GM03348 (cell line): ENCODE measurements at regions not wholly inside any gene's neighbourhood (a gene's known extent, or its start where the extent isn't known, plus 50 kb on each side); places are given as distances from the start of the nearest gene placed in this dataset.
A peak's percentile ranks its signal among the peaks of the same experiment; 100 is the strongest.
"Not testable (repeated sequence)": the region's sequence is repeated elsewhere in the genome, so short reads cannot be mapped to it uniquely, and the experiment has no call there.

ENCODE experiments used
- DNase-seq: peaks from one replicate; pipeline ENCODE4 v3.0.0; 2012; ENCODE audit warnings: low spot score

DNA sequence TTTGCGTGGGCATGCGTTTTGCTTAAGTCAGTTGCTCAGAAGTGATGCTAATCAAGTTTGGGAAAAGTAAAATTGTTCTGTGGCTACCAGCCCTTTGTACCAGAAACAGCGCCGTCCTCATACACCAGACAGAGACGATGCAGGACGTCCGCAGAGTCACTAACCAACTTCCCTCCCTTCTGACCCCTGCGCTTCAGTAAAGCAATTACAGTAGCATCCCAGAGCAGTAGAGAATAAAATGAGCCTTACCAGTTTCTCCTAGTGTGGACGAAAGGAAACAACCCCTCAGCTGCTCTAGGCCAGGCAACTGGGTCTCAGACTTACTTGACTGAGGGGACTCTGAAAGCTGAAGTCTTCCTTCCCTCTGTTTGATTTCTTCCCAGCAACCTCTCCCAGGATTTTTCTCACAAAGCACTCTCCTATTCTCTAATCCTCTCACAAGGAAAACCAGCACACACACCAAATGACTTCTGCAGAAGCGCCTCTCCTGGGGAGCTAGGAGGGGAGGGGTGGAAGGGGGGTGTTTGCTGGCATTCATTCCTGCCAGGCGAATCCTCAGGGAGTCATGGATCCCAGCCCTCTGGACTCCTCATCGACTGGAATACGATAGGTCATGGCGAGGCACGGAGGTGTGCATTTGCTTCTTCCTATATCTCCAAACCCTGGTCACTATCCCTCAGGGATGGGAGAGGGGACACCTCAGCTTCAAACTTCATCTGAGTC, 56.0 kb upstream of the MID1 start:
- no peak for DNase-seq

DNA sequence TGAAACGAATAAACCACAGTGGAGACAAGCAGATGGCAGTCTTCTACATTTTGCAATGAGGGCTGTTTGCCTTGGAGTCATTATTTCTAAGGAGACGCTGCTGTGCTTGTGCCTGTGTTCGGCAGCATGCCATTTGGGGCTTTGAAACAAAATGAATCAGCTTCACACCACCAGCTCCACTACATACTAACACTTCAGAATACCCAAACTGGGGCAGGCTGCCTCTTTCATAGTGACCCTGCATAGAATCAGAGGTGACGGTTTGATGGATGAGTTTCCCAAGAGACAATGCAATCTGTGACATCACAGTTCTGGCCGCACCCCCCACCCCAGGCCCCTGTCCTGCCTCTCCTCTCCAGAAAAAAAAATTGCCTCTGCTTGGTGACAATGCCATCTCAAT, 57.1 kb upstream of the MID1 start:
- peak; percentile 13 for DNase-seq

DNA sequence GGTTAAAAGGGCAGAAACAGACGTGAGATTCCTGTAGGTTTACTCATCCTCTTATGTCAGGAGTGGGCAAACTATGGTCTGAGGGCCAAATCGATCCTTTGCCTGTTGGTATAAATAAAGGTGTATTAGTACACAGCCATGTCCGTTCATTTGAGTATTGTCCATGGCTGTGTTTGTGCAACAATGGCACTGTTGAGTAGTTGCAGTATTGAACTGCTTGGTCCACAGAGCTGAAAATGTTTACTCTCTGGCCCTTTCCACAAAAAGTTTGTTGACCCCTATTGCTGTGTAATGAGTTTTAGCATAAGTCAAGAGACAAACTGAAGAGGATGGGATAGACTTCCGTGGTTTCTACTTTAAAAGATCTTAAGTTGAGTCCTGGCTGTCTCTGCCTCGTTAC, 59.0 kb upstream of the MID1 start:
- no peak for DNase-seq

DNA sequence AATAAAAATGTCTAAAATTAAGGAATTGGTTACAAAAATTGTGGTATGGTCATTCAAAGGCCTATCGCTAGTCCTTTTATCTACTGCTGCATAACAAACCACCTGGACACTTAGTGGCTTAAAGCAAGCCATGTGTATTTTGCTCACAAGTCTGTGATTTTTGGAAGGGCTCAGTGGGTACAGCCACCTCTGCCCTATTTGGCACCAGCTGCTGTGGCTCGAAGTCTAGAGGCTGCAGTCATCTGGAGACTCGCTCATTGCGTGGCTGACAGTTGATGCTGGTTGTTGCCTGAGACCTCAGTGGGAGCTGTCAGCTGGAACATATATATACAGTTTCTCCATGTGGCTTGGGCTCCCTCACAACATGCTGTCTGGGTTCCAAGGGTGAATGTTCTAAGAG, 60.8 kb upstream of the MID1 start:
- DNase-seq = no peak

DNA sequence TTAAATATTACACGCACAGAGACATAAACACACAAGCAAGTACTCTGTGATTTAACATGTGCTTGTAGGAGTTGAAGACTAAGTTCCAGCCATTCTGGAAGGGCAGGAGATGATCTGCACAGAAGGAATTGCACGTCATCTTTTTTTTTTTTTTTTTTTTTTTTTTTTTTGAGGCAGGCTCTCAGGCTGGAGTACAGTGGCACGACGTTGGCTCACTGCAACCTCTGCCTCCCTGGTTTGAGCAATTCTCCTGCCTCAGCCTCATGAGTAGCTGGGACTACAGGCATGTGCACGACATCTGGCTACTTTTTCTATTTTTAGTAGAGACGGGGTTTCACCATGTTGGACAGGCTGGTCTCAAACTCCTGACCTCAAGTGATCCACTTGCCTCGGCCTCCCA, 63.2 kb upstream of the MID1 start:
- DNase-seq = peak; percentile 24

GRCh38 chrX:10685923-10686595, 65.7 kb upstream of the MID1 start:
- no peak for DNase-seq

- not testable (repeated sequence) for DNase-seq
Observed at GRCh38 chrX:10691751-10692150, 71.4 kb upstream of the MID1 start.

DNA sequence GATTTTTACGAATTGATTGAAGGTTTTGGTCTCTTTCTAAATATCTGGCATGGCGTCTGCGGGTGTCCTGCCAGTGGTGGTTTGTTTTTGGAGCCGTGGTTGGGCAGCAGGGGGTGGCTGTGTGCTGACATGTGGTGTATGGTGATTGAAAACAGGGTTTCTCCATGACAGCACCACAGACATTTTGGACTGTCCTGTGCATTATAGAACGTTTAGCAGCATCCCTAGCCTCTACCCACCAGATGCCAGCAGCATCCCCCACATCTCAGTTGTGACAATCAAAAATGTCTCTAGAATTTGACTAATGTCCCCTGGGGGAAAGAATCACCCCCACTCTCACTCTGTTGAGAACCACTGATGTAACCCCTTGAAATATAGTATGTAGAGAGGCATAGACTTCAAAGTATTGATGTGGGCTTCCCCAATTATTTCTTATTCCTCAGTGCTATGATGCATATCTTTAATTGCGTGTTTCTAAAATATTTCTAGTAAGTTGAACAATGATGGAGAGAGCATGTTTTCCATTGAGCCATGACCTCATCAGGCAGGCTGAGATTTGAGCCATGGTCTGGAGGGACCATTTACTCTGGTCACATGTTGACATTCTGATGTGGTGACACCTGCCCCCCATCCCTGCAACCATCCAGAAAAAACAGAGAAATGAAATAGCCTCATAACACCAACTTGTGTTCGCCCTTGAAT, 77.4 kb upstream of the MID1 start:
- no peak for DNase-seq

DNA sequence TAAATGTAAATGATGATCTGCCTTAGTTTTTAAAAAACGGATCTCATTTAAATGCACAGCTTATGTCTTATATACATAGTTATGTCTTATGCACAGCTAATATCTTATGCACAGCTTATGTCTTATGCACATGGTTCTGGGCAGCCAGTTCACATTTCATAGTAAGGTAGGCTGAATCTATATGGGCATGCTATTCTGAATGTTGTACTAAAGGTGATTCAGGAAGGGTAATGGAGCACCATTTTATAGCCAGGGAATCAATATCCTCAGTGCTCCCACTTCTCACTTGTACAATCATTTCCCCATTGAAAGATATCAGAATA, 77.9 kb upstream of the MID1 start:
- DNase-seq = no peak

DNA sequence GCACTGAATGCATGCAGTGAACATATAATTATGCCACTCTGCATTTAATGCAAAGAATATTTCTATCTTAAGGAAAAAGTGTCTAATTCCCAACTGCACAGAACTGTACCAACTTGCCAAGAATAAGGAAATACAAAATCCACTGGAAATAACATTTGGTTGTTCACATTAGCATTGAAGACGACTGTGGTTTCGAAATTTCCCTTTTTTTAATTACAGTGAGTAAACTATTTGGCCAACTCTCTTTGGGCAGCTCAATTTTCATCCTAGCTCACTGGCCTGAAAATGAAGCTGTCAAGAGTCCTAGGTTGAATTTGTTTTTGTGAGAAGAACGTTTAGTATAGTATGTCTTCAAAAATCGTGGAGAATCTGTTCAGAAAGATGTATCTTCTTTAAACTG, 81.6 kb upstream of the MID1 start:
- no peak for DNase-seq

DNA sequence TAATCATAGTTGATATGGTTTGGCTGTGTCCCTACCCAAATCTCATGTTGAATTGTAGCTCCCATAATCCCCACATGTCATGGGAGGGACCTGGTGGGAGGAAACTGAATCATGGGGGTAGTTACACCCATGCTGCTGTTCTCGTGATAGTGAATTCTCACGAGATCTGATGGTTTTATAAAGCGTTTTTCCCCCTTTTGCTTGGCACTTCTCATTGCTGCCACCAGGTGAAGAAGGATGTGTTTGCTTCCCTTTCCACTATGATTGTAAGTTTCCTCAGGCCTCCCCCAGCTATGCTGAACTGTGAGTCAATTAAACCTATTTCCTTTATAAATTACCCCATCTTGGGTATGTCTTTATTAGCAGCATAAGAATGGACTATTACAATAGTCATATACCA, 86.0 kb upstream of the MID1 start:
- DNase-seq = not testable (repeated sequence)

DNA sequence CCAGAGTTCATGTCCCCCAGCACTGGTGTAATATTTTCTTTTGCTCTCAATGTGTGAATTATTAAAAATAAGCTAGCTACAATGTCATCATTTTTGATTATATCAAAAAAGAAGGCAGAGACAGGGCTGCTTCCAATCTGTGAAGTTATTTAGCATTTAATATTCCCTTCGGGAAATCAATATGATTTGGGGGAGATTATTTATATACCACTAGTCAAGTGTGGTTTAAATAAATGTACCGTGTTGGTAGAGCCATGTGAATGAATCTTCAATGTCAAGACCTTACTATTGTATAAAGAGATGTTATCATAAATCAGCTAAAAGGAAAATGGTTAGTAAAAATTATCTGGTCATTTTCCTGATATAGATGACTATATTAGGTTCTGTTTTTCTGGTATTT, 87.4 kb upstream of the MID1 start:
- DNase-seq = no peak

DNA sequence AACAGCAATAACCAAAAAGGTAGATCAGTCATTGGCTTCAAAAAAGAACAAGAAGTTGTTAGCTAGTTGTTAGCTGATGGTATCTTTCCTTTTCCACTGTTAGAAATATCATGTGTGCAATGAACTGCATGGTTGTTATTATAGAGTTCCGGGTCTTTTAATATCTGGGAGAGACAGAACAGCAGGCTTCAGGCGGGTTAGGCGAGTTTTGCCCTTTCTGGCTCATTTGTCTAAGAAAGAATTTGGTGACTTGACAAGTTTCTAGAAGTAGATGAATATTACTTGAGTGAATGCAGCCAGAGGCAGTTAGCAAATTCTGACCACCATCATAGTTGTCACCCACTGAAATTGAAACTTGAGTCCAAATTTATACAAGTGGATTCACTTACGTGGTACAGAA, 88.9 kb upstream of the MID1 start:
- no peak for DNase-seq

GRCh38 chrX:10714531-10714930, 94.1 kb upstream of the MID1 start:
- no peak for DNase-seq

DNA sequence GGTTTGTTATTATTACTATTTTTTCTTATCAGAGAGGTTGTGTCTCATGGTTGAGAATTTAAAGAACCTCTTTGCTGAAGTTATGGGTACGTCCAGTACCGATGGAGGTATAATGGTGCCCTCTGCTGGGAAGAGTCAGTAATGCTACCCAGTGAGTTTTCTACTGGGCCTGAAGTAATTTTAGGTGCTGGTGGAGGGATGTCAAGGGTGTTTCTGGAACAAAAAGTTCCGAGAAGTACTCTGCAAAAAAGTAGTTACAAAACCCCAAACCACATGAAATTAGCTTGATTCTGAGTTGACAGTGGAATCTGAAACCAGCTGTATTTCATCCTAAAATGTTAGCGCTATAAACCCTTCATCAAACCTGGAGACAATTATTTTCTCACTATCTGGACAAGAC, 102.5 kb upstream of the MID1 start:
- DNase-seq = peak; percentile 52

DNA sequence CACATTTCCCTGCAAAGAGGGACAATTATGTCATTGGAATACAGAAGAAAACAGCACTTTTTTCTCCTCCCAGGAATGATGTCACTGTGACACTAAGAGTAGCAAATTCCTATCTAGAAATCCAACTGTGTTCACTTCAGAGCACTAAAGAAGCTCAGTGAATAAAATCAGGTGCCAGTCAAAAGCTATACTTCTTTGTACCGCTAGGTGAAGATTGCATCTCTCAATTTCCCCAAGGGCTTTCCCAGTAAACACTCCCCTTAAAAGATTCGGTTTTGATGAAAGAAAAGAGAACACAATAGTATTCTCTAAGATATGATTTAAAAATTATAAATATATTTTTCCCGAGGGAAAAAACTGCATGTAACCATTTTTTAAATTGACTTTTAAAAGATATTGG, 104.7 kb upstream of the MID1 start:
- no peak for DNase-seq

- peak; percentile 74 for DNase-seq
Observed at GRCh38 chrX:10726647-10727046, 106.3 kb upstream of the MID1 start.

DNA sequence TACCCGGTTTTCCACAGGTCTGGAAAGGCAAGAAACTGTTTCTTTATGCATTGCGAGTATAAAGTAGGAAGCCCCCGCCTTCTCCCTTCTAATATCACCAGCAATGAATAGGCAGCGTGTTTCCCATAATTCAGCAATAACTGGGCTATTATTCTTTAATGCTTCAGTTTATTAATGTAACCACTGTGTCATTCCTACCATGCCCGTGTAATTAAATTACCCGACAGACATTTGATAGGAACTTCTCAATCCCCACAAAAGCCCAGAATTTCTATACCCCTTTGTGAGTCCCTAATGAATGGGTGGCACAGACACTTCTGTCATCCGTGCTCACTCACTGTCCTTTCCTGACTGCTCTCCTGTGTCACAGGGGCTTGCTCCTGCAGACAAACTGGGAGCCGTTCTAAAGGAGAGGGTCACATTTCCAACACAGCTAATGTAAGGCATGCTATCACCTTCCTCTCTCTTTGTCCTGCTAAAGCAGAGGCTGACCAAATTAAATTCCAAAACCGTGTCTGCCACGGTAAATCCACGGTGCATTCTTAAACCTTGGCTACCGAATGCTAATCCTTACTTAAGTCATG, 108.5 kb upstream of the MID1 start:
- DNase-seq = no peak

- DNase-seq = no peak
Observed at GRCh38 chrX:10739426-10739825, 119.0 kb upstream of the MID1 start.

DNA sequence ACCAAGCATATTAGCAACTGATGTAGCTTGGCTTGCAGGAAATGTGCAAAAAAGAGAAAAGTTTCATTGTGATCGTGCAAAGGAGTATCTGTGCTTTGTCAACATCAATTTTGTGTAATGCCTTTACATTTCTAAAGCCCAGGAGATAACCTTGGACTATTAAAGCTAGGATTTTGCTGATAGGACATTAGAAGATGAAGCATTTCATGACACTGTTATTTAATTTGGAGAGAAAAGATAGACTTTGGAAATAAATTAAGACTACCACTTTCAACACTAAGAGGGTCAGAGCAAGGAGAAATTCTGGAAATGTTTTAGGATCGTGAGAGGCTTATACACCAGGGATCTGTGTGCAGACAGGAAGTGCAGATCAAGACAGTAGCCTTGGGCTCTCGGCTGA, 120.6 kb upstream of the MID1 start:
- no peak for DNase-seq

GRCh38 chrX:10741550-10741949, 121.2 kb upstream of the MID1 start:
- DNase-seq = no peak

DNA sequence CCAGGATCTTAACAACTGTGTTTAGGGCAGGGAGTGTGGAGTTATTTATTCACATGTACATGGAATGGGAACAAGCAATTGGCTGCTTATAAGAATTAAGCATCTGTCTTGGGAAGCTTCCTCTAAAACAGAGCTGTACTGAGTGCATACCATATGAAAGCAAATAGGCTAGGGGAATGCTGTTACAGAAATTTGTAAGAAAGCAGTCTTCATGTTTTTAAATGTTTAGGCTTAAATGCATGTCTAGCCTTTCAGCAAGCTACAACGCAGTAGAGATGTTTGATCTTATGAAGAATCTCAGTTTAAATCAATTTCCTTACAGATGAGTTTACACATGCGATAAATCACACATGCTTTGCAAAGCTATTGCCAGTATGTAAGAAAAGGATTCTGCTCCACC, 123.1 kb upstream of the MID1 start:
- DNase-seq = no peak

DNA sequence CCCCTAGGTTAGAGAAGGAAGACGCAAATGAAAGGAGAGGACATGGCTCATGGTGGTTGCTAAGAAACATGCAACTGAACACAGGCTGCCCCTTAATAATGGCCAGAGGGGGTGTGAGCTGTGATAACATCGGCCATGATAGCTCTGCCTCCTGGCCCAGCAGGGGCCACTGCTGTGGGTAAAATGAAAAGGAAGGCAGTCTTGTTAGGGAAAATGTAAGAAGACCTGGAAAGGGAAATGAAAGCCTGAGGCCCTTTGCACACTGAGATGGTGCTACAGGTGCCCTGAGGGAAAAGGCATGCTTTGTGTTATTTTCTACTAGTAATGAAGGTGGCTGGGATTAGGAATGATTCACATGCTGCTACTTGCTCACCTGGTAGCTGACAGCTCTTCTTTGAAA, 123.6 kb upstream of the MID1 start:
- no peak for DNase-seq
